Stomach (tissue), 4 donors: ENCODE measurements at regions not wholly inside any gene's neighbourhood (a gene's known extent, or its start where the extent isn't known, plus 50 kb on each side); places are given as distances from the start of the nearest gene placed in this dataset.

Experiments
- CTCF ChIP-seq, 7 experiments: fragments of 450-650 bp in 4 of 7; fragments of 200-600 bp in 3 of 7; sonication (generic) in 3 of 7; IDR thresholded peaks; one replicate each; pipeline ENCODE4 v1.5.1; 2016 to 2019; ENCODE audit warnings: antibody characterized with exemption in 7 of 7, control low read depth in 2 of 7, mild to moderate bottlenecking in 1 of 7
- EP300 ChIP-seq: sonication (generic); formaldehyde crosslinking; IDR thresholded peaks from one replicate; pipeline ENCODE4 v1.6.1; 2017; ENCODE audit warnings: antibody characterized with exemption
- POLR2A ChIP-seq, 4 donors: fragments of 450-650 bp; IDR thresholded peaks; one replicate each; pipeline ENCODE4 v1.6.1; 2016; ENCODE audit warnings: antibody characterized with exemption in 4 of 4, control low read depth in 2 of 4, mild to moderate bottlenecking in 1 of 4, moderate library complexity in 1 of 4
- POLR2AphosphoS5 ChIP-seq, 3 donors: sonication (generic); formaldehyde crosslinking; IDR thresholded peaks; one replicate each; pipeline ENCODE4 v1.6.1; 2016; ENCODE audit warnings: antibody characterized with exemption in 3 of 3

- no peak for TF ChIP-seq POLR2A (IDR thresholded peaks at IDR 0.05)
- no peak for TF ChIP-seq CTCF (IDR thresholded peaks at IDR 0.05)
- no peak for TF ChIP-seq EP300
- no peak for TF ChIP-seq POLR2AphosphoS5 (IDR thresholded peaks at IDR 0.05)
These were observed 711.8 kb upstream of the CHD1 start for GRCh38 chr5:99640646-99641045.
